Skeletal muscle tissue (tissue), 3 donors: ENCODE measurements at regions not wholly inside any gene's neighbourhood (a gene's known extent, or its start where the extent isn't known, plus 50 kb on each side); places are given as distances from the start of the nearest gene placed in this dataset.
"Not testable (repeated sequence)": the region's sequence is repeated elsewhere in the genome, so short reads cannot be mapped to it uniquely, and the experiment has no call there.

Source experiments
- H3K27ac ChIP-seq: one replicate; pipeline ENCODE4 v1.7.0; 2013; ENCODE audit warnings: mild to moderate bottlenecking, low read depth, low read length, inconsistent platforms
- H3K27me3 ChIP-seq, 3 donors: one replicate each; pipeline ENCODE4 v1.7.0; 2013; ENCODE audit warnings: low read length in 3 of 3; ENCODE audit not compliant: control insufficient read depth in 3 of 3, insufficient read depth in 3 of 3
- H3K36me3 ChIP-seq, 3 donors: one replicate each; pipeline ENCODE4 v1.7.0; 2013; ENCODE audit warnings: low read length in 3 of 3; ENCODE audit not compliant: control insufficient read depth in 3 of 3, insufficient read depth in 3 of 3
- H3K4me1 ChIP-seq, 3 donors: one replicate each; pipeline ENCODE4 v1.7.0; 2013; ENCODE audit warnings: low read length in 3 of 3, mild to moderate bottlenecking in 3 of 3; ENCODE audit not compliant: control insufficient read depth in 3 of 3, insufficient read depth in 3 of 3
- H3K4me3 ChIP-seq, 3 donors: one replicate each; pipeline ENCODE4 v1.7.0; 2013; ENCODE audit warnings: low read length in 3 of 3
- H3K9ac ChIP-seq, 3 donors: one replicate each; pipeline ENCODE4 v1.7.0; 2013; ENCODE audit warnings: low read length in 3 of 3, mild to moderate bottlenecking in 3 of 3, moderate library complexity in 2 of 3, low read depth in 1 of 3
- H3K9me3 ChIP-seq, 3 donors: one replicate each; pipeline ENCODE4 v1.7.0; 2013; ENCODE audit warnings: low read length in 3 of 3; ENCODE audit not compliant: control insufficient read depth in 3 of 3
- donor health status: Osteomylitis.

DNA sequence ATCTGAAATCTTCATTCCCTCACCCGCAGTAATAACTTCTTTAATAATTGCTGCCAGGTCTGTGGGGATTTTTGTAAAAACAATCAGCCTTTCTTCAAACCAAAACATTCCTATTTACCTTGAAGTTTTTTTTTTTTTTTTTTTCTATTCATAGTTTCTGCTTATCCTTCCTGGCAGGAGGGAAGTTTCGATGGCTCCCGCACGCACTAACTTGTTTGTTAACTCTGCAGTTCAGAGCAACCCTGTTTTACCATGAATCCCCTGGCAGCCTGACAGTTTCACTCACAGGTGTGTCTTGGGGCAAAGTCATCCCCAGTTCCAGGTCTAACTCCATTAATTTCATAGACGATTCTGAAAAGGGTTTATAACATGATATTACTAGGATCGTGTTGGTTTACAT is 149.3 kb downstream of the KLF6 start:
- H3K27me3 ChIP-seq = no peaks in the 10 kb centered on the region
- no peak overlapping the region for H3K27ac ChIP-seq
- H3K4me1 ChIP-seq = no peaks in the 10 kb centered on the region
- no peaks in the 10 kb centered on the region for H3K9me3 ChIP-seq
- H3K36me3 ChIP-seq = no peaks in the 10 kb centered on the region
- H3K9ac ChIP-seq = no peak overlapping the region
- H3K4me3 ChIP-seq = no peak overlapping the region

DNA sequence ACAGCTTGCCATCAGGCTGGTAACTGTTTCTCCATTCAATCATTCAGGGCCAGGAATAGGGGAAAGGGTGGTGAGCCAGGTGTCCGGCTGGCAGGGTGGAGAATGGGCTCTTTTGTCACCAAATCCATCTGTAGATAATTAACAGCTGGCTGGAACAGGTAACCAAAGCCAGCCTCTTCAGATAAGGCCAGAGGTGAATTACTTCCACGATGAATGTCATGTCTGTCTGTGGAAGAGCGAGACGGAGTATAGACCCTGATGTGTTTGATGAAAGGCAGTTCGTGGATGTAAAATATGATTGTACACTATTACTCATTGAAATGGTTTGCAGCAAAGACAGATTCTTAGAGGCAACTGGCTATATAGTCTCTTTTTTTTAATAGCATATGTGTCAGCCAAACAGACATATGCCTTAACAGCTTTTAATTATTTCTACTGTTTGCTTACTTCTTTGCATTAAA is 149.8 kb downstream of the KLF6 start:
- Histone ChIP-seq H3K9ac (no peak overlapping the region), H3K4me1 (no peaks in the 10 kb centered on the region), H3K27me3 (no peaks in the 10 kb centered on the region), H3K27ac (no peak overlapping the region), H3K36me3 (no peaks in the 10 kb centered on the region), H3K4me3 (no peak overlapping the region), H3K9me3 (no peaks in the 10 kb centered on the region)

GRCh38 chr10:3634646-3635045 is 150.4 kb downstream of the KLF6 start:
- not testable (repeated sequence) for H3K27ac ChIP-seq, H3K27me3 ChIP-seq, H3K4me1 ChIP-seq, H3K9ac ChIP-seq, H3K9me3 ChIP-seq, H3K36me3 ChIP-seq, H3K4me3 ChIP-seq

- Histone ChIP-seq H3K27me3 (no peaks in the 10 kb centered on the region), H3K27ac (no peak overlapping the region), H3K9ac (no peak overlapping the region), H3K4me1 (no peaks in the 10 kb centered on the region), H3K4me3 (no peak overlapping the region), H3K9me3 (no peaks in the 10 kb centered on the region), H3K36me3 (no peaks in the 10 kb centered on the region)
These were observed 153.2 kb downstream of the KLF6 start for GRCh38 chr10:3631701-3632330.

DNA sequence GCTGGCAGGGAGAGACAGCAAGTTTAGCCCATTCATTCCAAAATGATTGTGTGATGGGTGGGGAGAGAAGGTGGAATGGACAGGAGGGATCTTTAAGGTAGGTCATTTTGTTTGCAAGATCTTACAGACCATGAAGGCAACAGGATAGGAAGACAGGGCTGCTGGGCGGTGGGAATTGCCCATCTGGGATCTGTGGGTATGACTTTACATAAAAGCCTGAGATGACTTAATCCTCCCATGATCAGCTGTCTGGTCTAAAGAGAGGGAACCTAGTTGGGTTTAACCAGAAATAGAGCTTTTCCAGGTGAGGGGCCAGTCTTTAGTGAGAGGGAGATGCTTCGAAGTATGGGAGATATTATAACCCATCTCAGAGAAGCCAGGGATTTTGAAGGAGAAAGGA is 153.7 kb downstream of the KLF6 start:
- no peak overlapping the region for H3K4me3 ChIP-seq
- no peaks in the 10 kb centered on the region for H3K9me3 ChIP-seq
- H3K36me3 ChIP-seq = no peaks in the 10 kb centered on the region
- no peaks in the 10 kb centered on the region for H3K27me3 ChIP-seq
- no peak overlapping the region for H3K27ac ChIP-seq
- H3K9ac ChIP-seq = no peak overlapping the region
- H3K4me1 ChIP-seq = no peaks in the 10 kb centered on the region

DNA sequence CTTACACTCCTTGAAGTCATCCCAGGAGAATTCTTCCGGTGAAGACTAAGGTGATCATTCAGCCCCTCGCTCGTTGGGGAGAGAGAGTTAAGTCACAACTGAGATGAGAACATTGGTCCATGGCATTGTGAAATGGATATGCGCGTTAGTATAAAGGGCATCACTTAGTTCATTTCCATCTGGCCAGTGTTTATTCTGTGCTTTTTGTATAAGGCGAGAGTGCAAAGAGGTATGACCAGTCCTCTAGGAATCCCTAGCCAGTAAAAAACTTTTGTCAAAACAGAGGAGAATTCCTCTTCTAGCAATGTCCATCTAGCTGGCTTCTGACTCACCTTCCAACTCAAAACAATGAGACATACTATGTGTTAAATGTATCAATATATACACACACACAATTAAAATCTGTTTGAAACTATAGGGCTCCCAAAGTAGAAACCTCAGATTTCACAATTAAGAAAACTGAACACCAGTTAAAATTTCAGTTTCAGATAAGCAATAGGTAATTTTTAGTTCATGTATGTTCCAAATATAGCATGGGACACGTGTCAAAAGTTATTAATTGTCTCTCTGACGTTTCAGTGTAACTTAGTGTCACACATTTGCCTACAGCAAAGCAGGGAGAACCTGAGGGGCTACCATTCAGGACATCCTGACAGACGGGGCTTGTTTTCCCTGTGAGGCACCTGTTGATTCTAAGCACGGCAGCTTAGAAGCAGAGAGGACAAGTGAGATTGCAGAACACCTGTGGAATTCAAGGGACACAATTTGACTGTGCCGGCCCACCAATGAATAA is 158.9 kb downstream of the KLF6 start:
- no peak overlapping the region for H3K27ac ChIP-seq
- H3K4me1 ChIP-seq = peaks cover 5 to 16% (median 10%) of the 10 kb centered on the region in 3 donors
- no peak overlapping the region for H3K9ac ChIP-seq
- H3K9me3 ChIP-seq = no peaks in the 10 kb centered on the region
- H3K27me3 ChIP-seq = no peaks in the 10 kb centered on the region
- no peak overlapping the region for H3K4me3 ChIP-seq
- H3K36me3 ChIP-seq = no peaks in the 10 kb centered on the region

- Histone ChIP-seq H3K27me3 (no peaks in the 10 kb centered on the region), H3K4me3 (no peak overlapping the region), H3K9ac (no peak overlapping the region), H3K9me3 (no peaks in the 10 kb centered on the region), H3K36me3 (no peaks in the 10 kb centered on the region), H3K4me1 (peaks cover 5 to 16% (median 10%) of the 10 kb centered on the region in 3 donors), H3K27ac (peak overlapping the region; percentile 27)
These were observed 160.6 kb downstream of the KLF6 start for GRCh38 chr10:3624367-3624766.

- peak overlapping the region; percentile 27 for H3K27ac ChIP-seq
- H3K9me3 ChIP-seq = no peaks in the 10 kb centered on the region
- H3K27me3 ChIP-seq = no peaks in the 10 kb centered on the region
- peaks cover 5 to 16% (median 10%) of the 10 kb centered on the region in 3 donors for H3K4me1 ChIP-seq
- H3K36me3 ChIP-seq = no peaks in the 10 kb centered on the region
- peak overlapping the region in 2 of 3 donors; percentile 15 to 17 for H3K9ac ChIP-seq
- H3K4me3 ChIP-seq = peak overlapping the region in 1 of 3 donors; percentile 21
These were observed 161.3 kb downstream of the KLF6 start for GRCh38 chr10:3623746-3624145.

- Histone ChIP-seq H3K4me1 (peaks cover 5 to 16% (median 10%) of the 10 kb centered on the region in 3 donors), H3K4me3 (no peak overlapping the region), H3K9ac (peak overlapping the region in 1 of 3 donors; percentile 15), H3K36me3 (no peaks in the 10 kb centered on the region), H3K27ac (no peak overlapping the region), H3K27me3 (no peaks in the 10 kb centered on the region), H3K9me3 (no peaks in the 10 kb centered on the region)
These were observed 162.0 kb downstream of the KLF6 start for GRCh38 chr10:3622845-3623621.

DNA sequence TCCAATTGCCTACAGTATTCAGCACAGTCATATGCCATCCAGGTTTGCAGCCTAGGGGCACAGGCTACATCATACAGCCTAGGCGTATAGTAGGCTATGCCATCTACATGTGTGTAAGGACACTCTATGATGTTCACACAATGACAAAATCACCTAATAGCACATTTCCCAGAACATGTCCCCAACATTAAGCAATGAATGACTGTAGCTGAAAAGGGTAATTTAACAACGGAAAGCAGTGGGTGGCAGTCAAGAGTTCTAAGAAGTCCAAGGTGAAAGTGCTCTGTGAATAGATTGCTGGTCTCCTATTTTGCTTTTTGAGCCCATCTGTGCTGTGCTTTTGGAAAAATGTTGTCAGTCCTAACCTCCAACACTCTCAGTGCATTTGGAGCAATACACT is 162.6 kb downstream of the KLF6 start:
- H3K4me1 ChIP-seq = peaks cover 5 to 16% (median 10%) of the 10 kb centered on the region in 3 donors
- no peak overlapping the region for H3K9ac ChIP-seq
- no peak overlapping the region for H3K4me3 ChIP-seq
- H3K36me3 ChIP-seq = no peaks in the 10 kb centered on the region
- no peaks in the 10 kb centered on the region for H3K27me3 ChIP-seq
- H3K9me3 ChIP-seq = no peaks in the 10 kb centered on the region
- no peak overlapping the region for H3K27ac ChIP-seq
